ENCODE measurements at regions not wholly inside any gene's neighbourhood (a gene's known extent, or its start where the extent isn't known, plus 50 kb on each side); places are given as distances from the start of the nearest gene placed in this dataset.

GRCh38 chr3:178308771-178309170 lies 227.5 kb upstream of the KCNMB2 start:
- TF ChIP-seq CTCF (IDR thresholded peaks at IDR 0.05) (no peak), POLR2A (IDR thresholded peaks at IDR 0.05) (no peak)

Measured in heart left ventricle (tissue), 13 donors.